ENCODE measurements at regions not wholly inside any gene's neighbourhood (a gene's known extent, or its start where the extent isn't known, plus 50 kb on each side); places are given as distances from the start of the nearest gene placed in this dataset.

DNA sequence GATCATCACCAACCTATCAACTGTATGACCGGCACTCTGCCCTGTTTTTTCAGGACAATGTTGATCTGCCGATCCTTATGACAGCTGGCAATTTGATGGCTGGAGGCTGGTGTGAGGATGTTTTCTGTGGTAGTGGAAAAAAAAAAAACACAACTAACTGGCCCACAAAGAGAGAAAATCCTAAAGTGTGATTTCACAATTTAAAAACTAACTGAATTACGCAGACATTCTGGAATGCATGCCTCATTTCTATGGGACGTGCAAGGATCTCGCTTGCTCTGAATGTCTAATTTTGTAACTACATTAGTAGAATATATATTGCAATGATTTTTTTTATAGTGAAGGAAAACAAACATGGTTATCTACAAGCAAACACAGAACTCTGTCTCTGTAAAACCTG is 590.5 kb downstream of the ETS1 start:
- WGBS, 2 experiments (ENCODE audit: extremely low coverage in 2 of 2, insufficient read length in 1 of 2): no CpG with 5 or more reads among the region's 5 CpGs
- Histone ChIP-seq H4K8ac (ENCODE audit: low read depth in 2 of 2, low read length in 2 of 2) (peak overlapping the region; percentile 25 to 45; a peak in 1 of 4 replicates), H3K56ac (ENCODE audit: extremely low read depth, insufficient read depth, low read length) (no peak overlapping the region), H3K27me3 (ENCODE audit: control insufficient read depth, insufficient read depth, low read length) (no peaks in the 10 kb centered on the region), H4K91ac (ENCODE audit: insufficient read depth, low read depth, low read length) (0 out of 2 replicates have a peak overlapping the region, but pooled peaks have one; percentile 41), H4K20me1 (ENCODE audit: insufficient read depth, low read length) (no peaks in the 10 kb centered on the region), H3K79me1 (ENCODE audit: low read depth in 1 of 2, low read length in 2 of 2) (no peaks in the 10 kb centered on the region), H2BK5ac (ENCODE audit: low read depth, low read length, poor library complexity, severe bottlenecking) (peak overlapping the region; percentile 85), H2BK120ac (ENCODE audit: low read depth, low read length) (no peak overlapping the region; the same call in 1 of the 2 replicates), H2BK20ac (ENCODE audit: low read depth, low read length) (0 out of 2 replicates have a peak overlapping the region, but pooled peaks have one; percentile 69), H3K18ac (ENCODE audit: low read depth, low read length) (peak overlapping the region; percentile 97; the same call in 1 of the 2 replicates), H3K9me1 (ENCODE audit: insufficient read depth, low read length) (peaks cover 3% of the 10 kb centered on the region; the same call in 1 of the 2 replicates), H2AFZ (replicated peaks; ENCODE audit: low read length, poor library complexity) (no peak overlapping the region), H3K36me3 (ENCODE audit: control insufficient read depth, insufficient read depth, low read length) (no peaks in the 10 kb centered on the region), H2BK15ac (ENCODE audit: low read depth, low read length) (peak overlapping the region; percentile 70; the same call in 1 of the 3 replicates), H3K23ac (ENCODE audit: low read depth, low read length) (no peak overlapping the region), H3K4ac (ENCODE audit: low read depth, low read length) (no peak overlapping the region), H3K9ac (ENCODE audit: low read depth, low read length) (no peak overlapping the region), H3K4me1 (ENCODE audit: control insufficient read depth, insufficient read depth, low read length) (peaks cover 10% of the 10 kb centered on the region), H3K4me2 (ENCODE audit: low read depth, low read length) (peak overlapping the region; percentile 60; the same call in 1 of the 2 replicates), H3K14ac (replicated peaks; ENCODE audit: low read depth, low read length) (no peak overlapping the region), H3K9me3 (ENCODE audit: control insufficient read depth, insufficient read depth, low read length) (no peaks in the 10 kb centered on the region), H2AK5ac (ENCODE audit: low read depth, low read length) (no peak overlapping the region), H2AK9ac (replicated peaks; ENCODE audit: low read depth, low read length, poor library complexity) (no peak overlapping the region), H3K27ac (ENCODE audit: insufficient read depth, low read length) (peak overlapping the region; percentile 40; the same call in 1 of the 2 replicates), H3K4me3 (ENCODE audit: insufficient read depth, low read depth, low read length) (no peak overlapping the region), H4K5ac (ENCODE audit: low read depth, low read length) (peak overlapping the region; percentile 71; the same call in 1 of the 2 replicates)
- ChIA-PET POLR2A (ENCODE audit: unreplicated experiment) (no interaction called here), CTCF (no interaction called here)
- TF ChIP-seq MAFK (IDR thresholded peaks at IDR 0.05; ENCODE audit: low read depth, low read length) (no peak), CEBPB (IDR thresholded peaks at IDR 0.05; ENCODE audit: low read depth, low read length) (peak; percentile 74)
- peak; percentile 53 for ATAC-seq (ENCODE audit: low read depth)
- in situ Hi-C loops (cut with MboI; ENCODE audit: low sequenced_read_pairs) (no loop called here), dilution Hi-C loops (cut with HindIII; ENCODE audit: low sequenced_read_pairs, unreplicated experiment) (no loop called here), intact Hi-C loops (cut with micrococcal nuclease) (no loop called here)
- BruUV-seq (replicated peaks): no TSS peak
- DNase-seq: peak; percentile 60
